Lower leg skin (tissue), 3 donors: ENCODE measurements at regions not wholly inside any gene's neighbourhood (a gene's known extent, or its start where the extent isn't known, plus 50 kb on each side); places are given as distances from the start of the nearest gene placed in this dataset.

Source experiments
- CTCF ChIP-seq, 3 donors: fragments of 450-650 bp; IDR thresholded peaks; one replicate each; pipeline ENCODE4 v1.5.1; 2016; ENCODE audit warnings: antibody characterized with exemption in 3 of 3, mild to moderate bottlenecking in 3 of 3, moderate library complexity in 2 of 3
- POLR2A ChIP-seq, 2 donors: fragments of 450-650 bp; IDR thresholded peaks; one replicate each; pipeline ENCODE4 v1.6.1; 2016 to 2017; ENCODE audit warnings: antibody characterized with exemption in 2 of 2, mild to moderate bottlenecking in 1 of 2, moderate library complexity in 1 of 2

- TF ChIP-seq POLR2A (IDR thresholded peaks at IDR 0.05) = no peak
- no peak for TF ChIP-seq CTCF (IDR thresholded peaks at IDR 0.05)
Observed at GRCh38 chr2:173537694-173538093, 183.0 kb downstream of the CDCA7 start.
